ENCODE measurements at regions not wholly inside any gene's neighbourhood (a gene's known extent, or its start where the extent isn't known, plus 50 kb on each side); places are given as distances from the start of the nearest gene placed in this dataset.
A peak's percentile ranks its signal among the peaks of the same experiment; 100 is the strongest.
"Not testable (repeated sequence)": the region's sequence is repeated elsewhere in the genome, so short reads cannot be mapped to it uniquely, and the experiment has no call there.

DNA sequence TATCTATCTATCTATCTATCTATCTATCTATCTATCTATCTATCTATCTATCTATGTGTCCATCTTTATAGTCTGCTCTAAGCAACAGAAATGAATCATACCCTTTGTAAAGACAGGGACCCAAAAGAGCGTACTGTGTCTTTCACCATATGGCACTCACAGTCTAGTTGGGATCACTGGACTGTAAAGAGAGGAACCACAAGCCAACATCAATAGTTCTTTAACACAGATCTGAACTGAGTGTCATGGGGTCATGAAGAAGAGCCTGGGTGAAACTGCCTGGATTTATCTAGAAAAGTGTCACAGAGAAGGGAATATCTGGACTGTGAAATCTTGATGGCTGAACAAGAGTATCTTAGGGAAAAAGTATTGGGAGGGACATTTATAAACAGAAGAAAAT, 619.1 kb upstream of the SOX9 start:
- no peak for TF ChIP-seq CTCF (IDR thresholded peaks at IDR 0.05; ENCODE audit: insufficient read depth, low read depth, low read length, missing control alignments)
- no peak overlapping the region for H3K4me3 ChIP-seq (ENCODE audit: low read length)
- no peak for DNase-seq (ENCODE audit: low read depth)

- no peak for DNase-seq (ENCODE audit: low read depth)
- no peak overlapping the region for H3K4me3 ChIP-seq (ENCODE audit: low read length)
- TF ChIP-seq CTCF (IDR thresholded peaks at IDR 0.05; ENCODE audit: insufficient read depth, low read depth, low read length, missing control alignments), result no peak
Measured at GRCh38 chr17:71502443-71502842, 618.4 kb upstream of the SOX9 start.

GRCh38 chr17:71503710-71504465, 616.9 kb upstream of the SOX9 start:
- no peak for DNase-seq (ENCODE audit: low read depth)
- no peak overlapping the region for H3K4me3 ChIP-seq (ENCODE audit: low read length)
- TF ChIP-seq CTCF (IDR thresholded peaks at IDR 0.05; ENCODE audit: insufficient read depth, low read depth, low read length, missing control alignments), result no peak

DNA sequence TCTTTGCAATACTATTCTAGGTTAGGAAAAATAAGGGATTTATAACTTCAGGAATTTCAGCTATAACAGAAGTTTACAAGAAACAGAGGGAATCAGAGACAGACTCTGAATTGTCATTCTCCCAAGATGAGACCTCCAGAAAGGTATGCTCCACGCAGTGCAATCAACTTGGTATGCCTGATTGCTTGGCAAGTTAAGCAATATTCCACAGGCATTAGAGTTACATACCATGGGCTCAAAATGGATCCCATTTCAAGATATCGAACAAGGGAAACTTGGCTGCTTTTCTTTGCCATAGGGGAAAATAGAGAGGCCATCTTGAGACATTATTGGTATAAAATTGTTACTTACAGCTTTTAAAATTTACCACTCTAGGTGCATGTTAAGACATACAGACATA, 615.6 kb upstream of the SOX9 start:
- DNase-seq (ENCODE audit: low read depth), result peak; percentile 54
- no peak overlapping the region for H3K4me3 ChIP-seq (ENCODE audit: low read length)
- no peak for TF ChIP-seq CTCF (IDR thresholded peaks at IDR 0.05; ENCODE audit: insufficient read depth, low read depth, low read length, missing control alignments)

DNA sequence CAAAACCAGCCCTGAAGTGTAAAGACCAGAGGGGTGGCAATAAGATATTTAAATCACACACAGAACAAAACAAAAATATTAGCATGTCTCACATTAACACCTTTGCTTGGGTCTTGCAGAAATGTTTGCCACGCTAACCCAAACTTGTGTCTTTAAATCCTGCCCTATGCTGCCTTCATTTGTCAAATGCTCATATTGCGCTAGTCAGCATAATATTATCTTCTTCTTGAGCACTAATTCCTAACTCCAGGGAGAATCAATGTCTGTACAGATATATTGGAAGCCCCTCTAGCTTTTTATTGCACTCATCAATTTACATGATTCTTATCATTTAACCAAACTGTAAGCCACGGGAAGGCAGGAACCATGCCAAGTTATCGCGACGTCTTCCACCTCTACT, 614.8 kb upstream of the SOX9 start:
- H3K4me3 ChIP-seq (ENCODE audit: low read length), result no peak overlapping the region
- TF ChIP-seq CTCF (IDR thresholded peaks at IDR 0.05; ENCODE audit: insufficient read depth, low read depth, low read length, missing control alignments), result no peak
- no peak for DNase-seq (ENCODE audit: low read depth)

DNA sequence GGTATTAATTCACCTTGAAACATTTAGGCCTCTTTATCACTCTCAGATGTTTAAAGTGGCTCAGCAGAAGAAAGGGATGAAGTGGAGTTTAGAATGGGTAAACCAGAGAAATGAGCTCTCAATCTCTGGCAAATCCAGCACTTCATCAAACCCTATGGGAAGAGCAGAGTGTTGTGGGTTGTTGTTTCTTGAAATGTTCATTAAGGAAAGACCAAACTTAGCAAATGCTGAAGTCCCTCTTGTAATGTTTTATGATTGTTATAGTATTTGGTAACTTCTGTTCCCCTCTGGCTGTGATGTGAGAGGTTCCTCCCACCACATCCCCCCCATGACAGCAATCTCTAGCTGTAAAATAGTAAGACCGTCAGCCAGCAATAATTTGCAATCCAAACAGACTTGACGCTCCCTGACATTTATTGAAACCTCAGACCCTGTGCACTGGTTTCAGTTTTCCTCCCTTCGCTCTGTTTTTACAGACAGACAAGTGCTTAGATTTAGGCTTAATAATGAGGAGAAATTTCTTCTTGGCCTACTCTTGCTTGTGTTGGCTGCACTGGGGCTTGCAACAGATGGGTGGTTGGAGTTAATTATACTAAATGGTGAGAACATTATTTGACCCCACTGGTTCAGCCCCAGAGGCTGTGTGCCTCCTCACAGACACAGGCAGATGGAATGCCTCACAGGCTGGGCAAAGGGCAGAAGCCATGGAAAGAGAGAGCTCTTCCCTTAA, 609.4 kb upstream of the SOX9 start:
- H3K4me3 ChIP-seq (ENCODE audit: low read length), result no peak overlapping the region
- DNase-seq (ENCODE audit: low read depth), result no peak
- no peak for TF ChIP-seq CTCF (IDR thresholded peaks at IDR 0.05; ENCODE audit: insufficient read depth, low read depth, low read length, missing control alignments)

- not testable (repeated sequence) for DNase-seq (ENCODE audit: low read depth); H3K4me3 ChIP-seq (ENCODE audit: low read length)
Measured at GRCh38 chr17:71513725-71514124, 607.1 kb upstream of the SOX9 start.
